ENCODE measurements at regions not wholly inside any gene's neighbourhood (a gene's known extent, or its start where the extent isn't known, plus 50 kb on each side); places are given as distances from the start of the nearest gene placed in this dataset.
A peak's percentile ranks its signal among the peaks of the same experiment; 100 is the strongest.

- TF ChIP-seq EZH2 (IDR thresholded peaks at IDR 0.05; ENCODE audit: borderline replicate concordance, low read depth, low read length, poor library complexity, severe bottlenecking) (no peak), CTCF (conservative IDR thresholded peaks at IDR 0.05; ENCODE audit: low read depth, low read length) (no peak)
- no peak for DNase-seq (ENCODE audit: low spot score)
- H3K4me3 ChIP-seq (ENCODE audit: low read depth, low read length, poor library complexity, severe bottlenecking) = no peak overlapping the region
- ChIA-PET POLR2A (ENCODE audit: low non-redundant PET) (no interaction called here), CTCF (no interaction called here)
- no TSS peak for BruUV-seq (replicated peaks)
- H3K27ac ChIP-seq (ENCODE audit: low read depth, low read length, poor library complexity, severe bottlenecking) = no peak overlapping the region
- no peaks in the 10 kb centered on the region for H3K27me3 ChIP-seq (replicated peaks; ENCODE audit: insufficient read depth, low read depth, low read length, poor library complexity)
- H3K36me3 ChIP-seq (ENCODE audit: insufficient read depth, low read length, poor library complexity, severe bottlenecking) = no peaks in the 10 kb centered on the region
- no peaks in the 10 kb centered on the region for H3K4me1 ChIP-seq (ENCODE audit: insufficient read depth, low read length, poor library complexity, severe bottlenecking)
- intact Hi-C loops (cut with micrococcal nuclease; ENCODE audit: unreplicated experiment) = no loop called here
- no peaks in the 10 kb centered on the region for H3K9me3 ChIP-seq (ENCODE audit: low read depth, low read length, poor library complexity, severe bottlenecking)
Observed at GRCh38 chr6:93164781-93165180, 254.6 kb downstream of the EPHA7 start.

- POLR2A ChIA-PET (ENCODE audit: low non-redundant PET) = no interaction called here
- H3K27me3 ChIP-seq (replicated peaks; ENCODE audit: insufficient read depth, low read depth, low read length, poor library complexity) = no peaks in the 10 kb centered on the region
- TF ChIP-seq CTCF (conservative IDR thresholded peaks at IDR 0.05; ENCODE audit: low read depth, low read length) = no peak
- no peak for TF ChIP-seq EZH2 (IDR thresholded peaks at IDR 0.05; ENCODE audit: borderline replicate concordance, low read depth, low read length, poor library complexity, severe bottlenecking)
- no peak overlapping the region for H3K27ac ChIP-seq (ENCODE audit: low read depth, low read length, poor library complexity, severe bottlenecking)
- intact Hi-C loops (cut with micrococcal nuclease; ENCODE audit: unreplicated experiment) = no loop called here
- BruUV-seq (replicated peaks) = no TSS peak
- H3K36me3 ChIP-seq (ENCODE audit: insufficient read depth, low read length, poor library complexity, severe bottlenecking) = no peaks in the 10 kb centered on the region
- no peak for DNase-seq (ENCODE audit: low spot score)
- H3K4me3 ChIP-seq (ENCODE audit: low read depth, low read length, poor library complexity, severe bottlenecking) = no peak overlapping the region
- H3K4me1 ChIP-seq (ENCODE audit: insufficient read depth, low read length, poor library complexity, severe bottlenecking) = no peaks in the 10 kb centered on the region
- CTCF ChIA-PET = no interaction called here
- no peaks in the 10 kb centered on the region for H3K9me3 ChIP-seq (ENCODE audit: low read depth, low read length, poor library complexity, severe bottlenecking)
Observed at GRCh38 chr6:93163146-93163545, 256.2 kb downstream of the EPHA7 start.

GRCh38 chr6:93139408-93140081 is 279.8 kb downstream of the EPHA7 start:
- peak; percentile 62 for DNase-seq (ENCODE audit: low spot score)
- no peak for TF ChIP-seq CTCF (conservative IDR thresholded peaks at IDR 0.05; ENCODE audit: low read depth, low read length)
- CTCF ChIA-PET = no interaction called here

More at GRCh38 chr6:93139408-93140081, 279.8 kb downstream of the EPHA7 start:
- POLR2A ChIA-PET (ENCODE audit: low non-redundant PET) = interaction anchor here (0.7 kb wide), 1 partner anchor 316 kb away, joined by 3 read pairs; no protein-coding TSS in a partner anchor
- Histone ChIP-seq H3K9me3 (ENCODE audit: low read depth, low read length, poor library complexity, severe bottlenecking) (no peaks in the 10 kb centered on the region), H3K27me3 (replicated peaks; ENCODE audit: insufficient read depth, low read depth, low read length, poor library complexity) (no peaks in the 10 kb centered on the region), H3K4me1 (ENCODE audit: insufficient read depth, low read length, poor library complexity, severe bottlenecking) (peaks cover 9% of the 10 kb centered on the region), H3K4me3 (ENCODE audit: low read depth, low read length, poor library complexity, severe bottlenecking) (no peak overlapping the region), H3K36me3 (ENCODE audit: insufficient read depth, low read length, poor library complexity, severe bottlenecking) (no peaks in the 10 kb centered on the region), H3K27ac (ENCODE audit: low read depth, low read length, poor library complexity, severe bottlenecking) (no peak overlapping the region)
- intact Hi-C loops (cut with micrococcal nuclease; ENCODE audit: unreplicated experiment) = no loop called here
- no TSS peak for BruUV-seq (replicated peaks)

Measured in A673 (cell line).